Fibroblast of lung (primary cell): ENCODE measurements at regions not wholly inside any gene's neighbourhood (a gene's known extent, or its start where the extent isn't known, plus 50 kb on each side); places are given as distances from the start of the nearest gene placed in this dataset.

Source experiments
- DNase-seq, 2 donors: peaks; one replicate each; pipeline versions ENCODE4 v3.0.0 to v3.0.0-alpha.2; 2010; ENCODE audit warnings: low read depth in 2 of 2
- H2AFZ ChIP-seq: 2 replicates; pipeline ENCODE4 v1.5.1; 2012; ENCODE audit warnings: low read length, control low read depth, inconsistent platforms
- H3K27ac ChIP-seq: 2 replicates; pipeline ENCODE4 v1.5.1; 2011; ENCODE audit warnings: low read length, control low read depth; ENCODE audit not compliant: insufficient read depth
- H3K27me3 ChIP-seq: 2 replicates; pipeline ENCODE4 v1.5.1; 2011; ENCODE audit warnings: mild to moderate bottlenecking, low read length; ENCODE audit not compliant: control insufficient read depth, insufficient read depth
- H3K36me3 ChIP-seq: 2 replicates; pipeline ENCODE4 v1.5.1; 2011; ENCODE audit warnings: low read length; ENCODE audit not compliant: control insufficient read depth, insufficient read depth
- H3K4me1 ChIP-seq: 2 replicates; pipeline ENCODE4 v1.5.1; 2011; ENCODE audit warnings: low read length; ENCODE audit not compliant: control insufficient read depth, insufficient read depth; ENCODE audit errors: extremely low read depth
- H3K4me2 ChIP-seq: 2 replicates; pipeline ENCODE4 v1.5.1; 2011; ENCODE audit warnings: low read length, control low read depth; ENCODE audit not compliant: insufficient read depth; ENCODE audit errors: extremely low read depth
- H3K4me3 ChIP-seq, 4 experiments: fragments of 200-600 bp in 1 of 4; sonication (generic) in 1 of 4; replicated peaks in 1 of 4; 2 replicates each; pipeline ENCODE4 v1.5.1; 2011 to 2016; ENCODE audit warnings: low read length in 4 of 4, low read depth in 3 of 4, mild to moderate bottlenecking in 3 of 4, control low read depth in 2 of 4, inconsistent platforms in 1 of 4, mixed read lengths in 1 of 4; ENCODE audit not compliant: insufficient read depth in 1 of 4; ENCODE audit errors: control extremely low read depth in 1 of 4
- H3K79me2 ChIP-seq: 2 replicates; pipeline ENCODE4 v1.5.1; 2012; ENCODE audit warnings: mild to moderate bottlenecking, low read length, inconsistent platforms; ENCODE audit not compliant: control insufficient read depth, insufficient read depth
- H3K9ac ChIP-seq: 2 replicates; pipeline ENCODE4 v1.5.1; 2011; ENCODE audit warnings: mild to moderate bottlenecking, low read length, control low read depth; ENCODE audit not compliant: insufficient read depth
- H3K9me3 ChIP-seq: 2 replicates; pipeline ENCODE4 v1.5.1; 2012; ENCODE audit warnings: low read depth, low read length; ENCODE audit not compliant: control insufficient read depth, insufficient read depth
- H4K20me1 ChIP-seq: 2 replicates; pipeline ENCODE4 v1.5.1; 2011; ENCODE audit warnings: low read length; ENCODE audit not compliant: control insufficient read depth, insufficient read depth; ENCODE audit errors: extremely low read depth
- CTCF ChIP-seq, 2 donors: IDR thresholded peaks in 1 of 2; conservative IDR thresholded peaks in 1 of 2; 1 replicate in 1 of 2; 2 replicates in 1 of 2; pipeline ENCODE4 v1.5.1; 2011 to 2012; ENCODE audit warnings: low read length in 2 of 2, control low read depth in 1 of 2, inconsistent platforms in 1 of 2, low read depth in 1 of 2, mild to moderate bottlenecking in 1 of 2
- EZH2 ChIP-seq: IDR thresholded peaks from 2 replicates; pipeline ENCODE4 v1.5.1; 2012; ENCODE audit warnings: low read length, control low read depth, mild to moderate bottlenecking; ENCODE audit errors: missing control alignments

DNA sequence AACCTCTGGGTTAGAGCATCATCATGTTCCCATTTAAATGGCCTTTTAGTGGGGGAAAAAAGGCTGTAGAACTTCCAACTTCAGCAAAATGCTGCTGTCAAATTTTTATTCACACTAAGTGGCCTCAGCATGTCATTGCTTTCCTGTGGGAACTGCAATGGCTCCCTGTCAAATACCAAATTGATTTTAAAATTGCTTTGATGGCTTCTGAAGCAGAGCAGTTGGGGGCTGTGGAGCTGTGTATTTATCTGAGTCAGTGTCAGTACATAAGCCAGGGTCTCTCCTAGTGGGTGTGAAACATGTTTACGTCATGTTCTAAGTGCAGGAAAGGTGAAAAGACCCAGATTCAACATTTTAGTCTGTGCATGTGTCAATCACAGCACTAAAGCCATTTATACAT is 171.3 kb downstream of the CDH19 start:
- Histone ChIP-seq H3K4me1 (no peaks in the 10 kb centered on the region), H3K27me3 (no peaks in the 10 kb centered on the region), H4K20me1 (no peaks in the 10 kb centered on the region), H3K27ac (no peak overlapping the region), H3K9me3 (no peaks in the 10 kb centered on the region), H3K4me2 (no peak overlapping the region), H2AFZ (no peak overlapping the region), H3K4me3 (no peak overlapping the region), H3K36me3 (no peaks in the 10 kb centered on the region), H3K9ac (no peak overlapping the region), H3K79me2 (no peaks in the 10 kb centered on the region)
- TF ChIP-seq CTCF (conservative IDR thresholded peaks at IDR 0.05 in 1 of 2, IDR thresholded peaks at IDR 0.05 in 1 of 2; ENCODE audit: low read depth in 1 of 2, low read length in 2 of 2) (no peak), EZH2 (no peak)
- DNase-seq, result no peak

DNA sequence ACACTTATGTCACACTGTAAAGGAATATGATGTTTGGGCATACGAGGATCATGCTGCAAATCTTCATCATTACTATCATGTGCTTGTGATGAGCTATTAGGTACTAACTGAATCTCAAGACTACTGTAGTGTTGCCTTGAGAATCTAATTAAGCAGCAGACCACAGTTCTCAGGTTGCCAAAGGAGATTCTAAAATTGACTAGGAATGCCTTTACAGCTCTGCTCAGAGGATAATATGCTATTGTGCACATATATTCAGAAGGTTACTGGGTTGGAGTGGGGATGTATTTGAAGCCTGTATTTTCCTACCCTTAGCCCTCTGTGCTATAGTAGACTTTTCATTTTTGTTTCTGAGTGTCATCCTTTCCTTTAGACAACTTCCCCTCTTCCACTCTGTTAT is 175.1 kb downstream of the CDH19 start:
- no peak overlapping the region for H3K9ac ChIP-seq
- no peaks in the 10 kb centered on the region for H3K36me3 ChIP-seq
- no peaks in the 10 kb centered on the region for H3K4me1 ChIP-seq
- H3K4me3 ChIP-seq, result no peak overlapping the region
- no peak overlapping the region for H3K27ac ChIP-seq
- DNase-seq, result no peak
- TF ChIP-seq CTCF (conservative IDR thresholded peaks at IDR 0.05 in 1 of 2, IDR thresholded peaks at IDR 0.05 in 1 of 2; ENCODE audit: low read depth in 1 of 2, low read length in 2 of 2), result no peak
- TF ChIP-seq EZH2, result no peak
- H4K20me1 ChIP-seq, result no peaks in the 10 kb centered on the region
- no peak overlapping the region for H3K4me2 ChIP-seq
- no peaks in the 10 kb centered on the region for H3K9me3 ChIP-seq
- H2AFZ ChIP-seq, result no peak overlapping the region
- H3K79me2 ChIP-seq, result no peaks in the 10 kb centered on the region
- H3K27me3 ChIP-seq, result no peaks in the 10 kb centered on the region

- Histone ChIP-seq H3K4me3 (no peak overlapping the region), H2AFZ (no peak overlapping the region), H4K20me1 (no peaks in the 10 kb centered on the region), H3K79me2 (no peaks in the 10 kb centered on the region), H3K27ac (no peak overlapping the region), H3K4me1 (no peaks in the 10 kb centered on the region), H3K9ac (no peak overlapping the region), H3K9me3 (no peaks in the 10 kb centered on the region), H3K27me3 (no peaks in the 10 kb centered on the region), H3K36me3 (no peaks in the 10 kb centered on the region), H3K4me2 (no peak overlapping the region)
- TF ChIP-seq CTCF (conservative IDR thresholded peaks at IDR 0.05 in 1 of 2, IDR thresholded peaks at IDR 0.05 in 1 of 2; ENCODE audit: low read depth in 1 of 2, low read length in 2 of 2) (no peak), EZH2 (no peak)
- DNase-seq, result no peak
Observed at GRCh38 chr18:66419400-66419799, 184.5 kb downstream of the CDH19 start.
